Keratinocyte (primary cell): ENCODE measurements at regions not wholly inside any gene's neighbourhood (a gene's known extent, or its start where the extent isn't known, plus 50 kb on each side); places are given as distances from the start of the nearest gene placed in this dataset.

ENCODE experiments used
- EZH2 ChIP-seq: IDR thresholded peaks from one replicate; pipeline ENCODE4 v1.6.1; 2012; ENCODE audit warnings: inconsistent platforms, mild to moderate bottlenecking, low read length, moderate library complexity
- TF ChIP-seq, protein P1 (sequence below), 3 experiments: IDR thresholded peaks in 1 of 3; conservative IDR thresholded peaks in 1 of 3; optimal IDR thresholded peaks in 1 of 3; 2 replicates in 2 of 3; 3 replicates in 1 of 3; pipeline versions ENCODE3 to v1.5.1; 2011; ENCODE audit warnings: low read length in 3 of 3, mild to moderate bottlenecking in 3 of 3, moderate library complexity in 2 of 3, control low read depth in 1 of 3, inconsistent platforms in 1 of 3; ENCODE audit not compliant: insufficient read depth in 2 of 3; ENCODE audit errors: extremely low read depth in 1 of 3

DNA sequence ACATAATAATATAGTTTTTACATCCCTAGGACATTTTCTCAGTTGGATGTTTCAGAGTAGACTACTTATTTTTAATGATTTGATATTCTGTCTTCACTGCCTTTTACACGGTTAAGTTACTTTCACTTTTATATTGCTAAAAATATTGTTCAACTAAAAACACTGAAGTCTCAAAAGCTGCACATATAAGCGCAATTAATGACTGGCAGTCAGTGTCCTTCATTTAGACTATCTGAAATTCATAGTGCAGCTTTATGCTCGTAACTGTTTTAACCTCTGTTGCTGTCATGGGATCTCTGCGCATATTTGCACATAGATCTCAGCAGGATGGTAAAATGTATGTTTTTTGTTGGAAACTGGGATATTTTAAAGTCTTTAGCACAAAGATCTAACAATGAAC, 864.3 kb downstream of the SLITRK6 start:
- TF ChIP-seq, protein P1, sequence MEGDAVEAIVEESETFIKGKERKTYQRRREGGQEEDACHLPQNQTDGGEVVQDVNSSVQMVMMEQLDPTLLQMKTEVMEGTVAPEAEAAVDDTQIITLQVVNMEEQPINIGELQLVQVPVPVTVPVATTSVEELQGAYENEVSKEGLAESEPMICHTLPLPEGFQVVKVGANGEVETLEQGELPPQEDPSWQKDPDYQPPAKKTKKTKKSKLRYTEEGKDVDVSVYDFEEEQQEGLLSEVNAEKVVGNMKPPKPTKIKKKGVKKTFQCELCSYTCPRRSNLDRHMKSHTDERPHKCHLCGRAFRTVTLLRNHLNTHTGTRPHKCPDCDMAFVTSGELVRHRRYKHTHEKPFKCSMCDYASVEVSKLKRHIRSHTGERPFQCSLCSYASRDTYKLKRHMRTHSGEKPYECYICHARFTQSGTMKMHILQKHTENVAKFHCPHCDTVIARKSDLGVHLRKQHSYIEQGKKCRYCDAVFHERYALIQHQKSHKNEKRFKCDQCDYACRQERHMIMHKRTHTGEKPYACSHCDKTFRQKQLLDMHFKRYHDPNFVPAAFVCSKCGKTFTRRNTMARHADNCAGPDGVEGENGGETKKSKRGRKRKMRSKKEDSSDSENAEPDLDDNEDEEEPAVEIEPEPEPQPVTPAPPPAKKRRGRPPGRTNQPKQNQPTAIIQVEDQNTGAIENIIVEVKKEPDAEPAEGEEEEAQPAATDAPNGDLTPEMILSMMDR (optimal IDR thresholded peaks at IDR 0.05 in 1 of 3, IDR thresholded peaks at IDR 0.05 in 1 of 3, conservative IDR thresholded peaks at IDR 0.05 in 1 of 3; ENCODE audit: extremely low read depth in 1 of 3, insufficient read depth in 2 of 3, low read length in 3 of 3) = no peak
- TF ChIP-seq EZH2 = no peak
